HepG2 (cell line): ENCODE measurements at regions not wholly inside any gene's neighbourhood (a gene's known extent, or its start where the extent isn't known, plus 50 kb on each side); places are given as distances from the start of the nearest gene placed in this dataset.

Experiments
- ATAC-seq: fragments of 200-7000 bp; cut with Tn5 transposase; 3 replicates; pipeline ENCODE4 v1.9.1; 2020; ENCODE audit warnings: mild to moderate bottlenecking, moderate library complexity
- BruUV-seq: library from RNA; stranded (reverse); fragments of 400-500 nt; replicated peaks from 2 replicates; lab custom pipeline; 2021; lab: Mats Ljungman, UMichigan
- CTCF ChIA-PET: fragments of 300-600 bp; formaldehyde crosslinking; extraction: SDS; loops from one replicate; lab custom pipeline; 2021; ENCODE audit warnings: low total read pairs, inconsistent platforms, low intra/inter-chr PET ratio; lab: Yijun Ruan, JAX
- POLR2A ChIA-PET: fragments of 350-600 bp; sonication (Branson Sonifier 250); formaldehyde crosslinking; loops from one replicate; lab custom pipeline; 2020; ENCODE audit warnings: antibody characterized with exemption, inconsistent platforms; lab: Yijun Ruan, JAX
- DNase-seq: peaks from one replicate; pipeline ENCODE4 v3.0.0-alpha.2; 2015; ENCODE audit warnings: low spot score
- FAIRE-seq: peaks from 3 replicates; lab custom pipeline; 2011; peaks lifted over from hg19 to GRCh38; lab: Jason Lieb, UNC
- H2AFZ ChIP-seq: one replicate; pipeline ENCODE4 v1.6.1; 2011; ENCODE audit warnings: low read length, inconsistent platforms
- H3K27ac ChIP-seq: fragments of 300-600 bp; 3 replicates; pipeline ENCODE4 v1.8.0; 2011; ENCODE audit warnings: mixed run types, mild to moderate bottlenecking, mixed read lengths, low read length, inconsistent platforms; ENCODE audit not compliant: insufficient read depth; ENCODE audit errors: extremely low read length
- H3K27me3 ChIP-seq, 2 experiments: fragments of 200-600 bp in 1 of 2; 2 replicates in 1 of 2; 3 replicates in 1 of 2; pipeline versions ENCODE4 v1.6.0 to v1.8.0; 2011; ENCODE audit warnings: low read length in 2 of 2, mild to moderate bottlenecking in 2 of 2, moderate library complexity in 2 of 2, inconsistent platforms in 1 of 2; ENCODE audit not compliant: insufficient read depth in 2 of 2, control insufficient read depth in 1 of 2
- H3K36me3 ChIP-seq, 2 experiments: fragments of 200-600 bp in 1 of 2; replicated peaks in 1 of 2; 2 replicates in 1 of 2; 3 replicates in 1 of 2; pipeline versions ENCODE4 v1.5.1 to v1.8.0; 2011; ENCODE audit warnings: low read length in 2 of 2, inconsistent platforms in 1 of 2; ENCODE audit not compliant: insufficient read depth in 2 of 2, control insufficient read depth in 1 of 2
- H3K4me1 ChIP-seq: 2 replicates; pipeline ENCODE4 v1.5.1; 2012; ENCODE audit warnings: low read length, inconsistent platforms; ENCODE audit not compliant: insufficient read depth
- H3K4me2 ChIP-seq: 2 replicates; pipeline ENCODE4 v1.6.0; 2011; ENCODE audit warnings: low read depth, low read length, inconsistent platforms
- H3K4me3 ChIP-seq, 3 experiments: fragments of 200-600 bp in 1 of 3; sonication (generic), shearing (Covaris generic) in 1 of 3; replicated peaks in 1 of 3; 2 replicates each; pipeline ENCODE4 v1.5.1; 2011 to 2016; ENCODE audit warnings: low read length in 3 of 3, inconsistent platforms in 2 of 3, low read depth in 2 of 3, mild to moderate bottlenecking in 2 of 3, control low read depth in 1 of 3, mixed read lengths in 1 of 3; ENCODE audit not compliant: insufficient read depth in 1 of 3
- H3K79me2 ChIP-seq: one replicate; pipeline ENCODE4 v1.6.1; 2011; ENCODE audit warnings: low read length, inconsistent platforms; ENCODE audit not compliant: insufficient read depth
- H3K9ac ChIP-seq: 2 replicates; pipeline ENCODE4 v1.6.0; 2011; ENCODE audit warnings: mild to moderate bottlenecking, low read depth, low read length, inconsistent platforms; ENCODE audit not compliant: insufficient read depth
- H3K9me3 ChIP-seq: 2 replicates; pipeline ENCODE4 v1.5.1; 2012; ENCODE audit warnings: mild to moderate bottlenecking, low read length
- H4K20me1 ChIP-seq: 2 replicates; pipeline ENCODE4 v1.6.0; 2011; ENCODE audit warnings: inconsistent platforms, mild to moderate bottlenecking, low read length, moderate library complexity; ENCODE audit not compliant: insufficient read depth
- AHR ChIP-seq: IDR thresholded peaks from 2 replicates; pipeline ENCODE4 v1.6.1; 2018; ENCODE audit warnings: missing genetic modification reagents, missing compliant biosample characterization
- ARID5B ChIP-seq: IDR thresholded peaks from 2 replicates; pipeline ENCODE4 v1.4.0; 2020; ENCODE audit warnings: mild to moderate bottlenecking, missing genetic modification reagents
- ASH2L ChIP-seq: fragments of 300-600, 200-600 bp; sonication (generic); IDR thresholded peaks from 2 replicates; pipeline ENCODE4 v1.7.0; 2017; ENCODE audit warnings: low read depth, mild to moderate bottlenecking, moderate library complexity, mixed read lengths, low read length; ENCODE audit not compliant: insufficient read length
- ATF1 ChIP-seq: IDR thresholded peaks from 2 replicates; pipeline ENCODE4 v1.6.1; 2016; ENCODE audit warnings: mild to moderate bottlenecking, control low read depth
- GABPA ChIP-seq, 2 experiments: IDR thresholded peaks; 2 replicates each; pipeline ENCODE4 v1.6.1; 2011 to 2016; ENCODE audit warnings: low read depth in 2 of 2, low read length in 1 of 2, missing biosample characterization in 1 of 2, missing genetic modification characterization in 1 of 2
- MIER2 ChIP-seq: IDR thresholded peaks from 2 replicates; pipeline ENCODE4 v1.6.1; 2016; ENCODE audit warnings: missing biosample characterization, missing genetic modification reagents
- NRL ChIP-seq: sonication (generic); formaldehyde crosslinking; IDR thresholded peaks from 2 replicates; pipeline ENCODE4 v1.5.0; 2020; ENCODE audit warnings: missing genetic modification reagents, mild to moderate bottlenecking, moderate library complexity, borderline replicate concordance
- PTBP1 ChIP-seq: fragments of 200-400 bp; formaldehyde crosslinking; IDR thresholded peaks from 2 replicates; pipeline ENCODE4 v1.6.1; 2018; ENCODE audit warnings: low read length, low read depth; ENCODE audit not compliant: poor library complexity, severe bottlenecking
- RBAK ChIP-seq: sonication (generic); formaldehyde crosslinking; IDR thresholded peaks from 2 replicates; pipeline ENCODE4 v1.5.1; 2020; ENCODE audit warnings: mild to moderate bottlenecking, missing genetic modification reagents
- TBP ChIP-seq: sonication (generic); formaldehyde crosslinking; IDR thresholded peaks from 2 replicates; pipeline ENCODE4 v1.5.0; 2020; ENCODE audit warnings: missing genetic modification reagents
- ZFX ChIP-seq: sonication (generic); formaldehyde crosslinking; IDR thresholded peaks from 2 replicates; pipeline ENCODE4 v1.4.0; 2020; ENCODE audit warnings: mild to moderate bottlenecking, low read depth, missing genetic modification reagents, moderate library complexity
- ZNF251 ChIP-seq: sonication (generic); formaldehyde crosslinking; IDR thresholded peaks from 2 replicates; pipeline ENCODE4 v1.9.0; 2021; ENCODE audit warnings: mild to moderate bottlenecking, missing genetic modification reagents
- ZNF333 ChIP-seq: sonication (generic); formaldehyde crosslinking; IDR thresholded peaks from 2 replicates; pipeline ENCODE4 v1.4.0; 2020; ENCODE audit warnings: mild to moderate bottlenecking, missing genetic modification reagents, borderline replicate concordance
- ZNF451 ChIP-seq: sonication (generic); formaldehyde crosslinking; IDR thresholded peaks from 2 replicates; pipeline ENCODE4 v1.5.0; 2020; ENCODE audit warnings: mild to moderate bottlenecking, missing genetic modification reagents
- ZNF605 ChIP-seq: sonication (generic); formaldehyde crosslinking; IDR thresholded peaks from 2 replicates; pipeline ENCODE4 v1.8.0; 2022; ENCODE audit warnings: mild to moderate bottlenecking, missing genetic modification reagents
- ZNF773 ChIP-seq: sonication (generic); formaldehyde crosslinking; IDR thresholded peaks from 2 replicates; pipeline ENCODE4 v1.4.0; 2020; ENCODE audit warnings: missing genetic modification reagents, borderline replicate concordance
- WGBS: methylation state at CpG from one replicate; pipeline ENCODE4 v1.1.6; 2017; ENCODE audit warnings: low lambda C conversion rate; 5-methylcytosine and 5-hydroxymethylcytosine counted together
- in situ Hi-C: cut with HindIII; loops from 2 replicates; pipeline ENCODE4 v1.10.0; 2017; ENCODE audit warnings: low pct_unique_long_range_greater_than_20kb; ENCODE audit not compliant: extremely low pct_ligation_motif_present
- intact Hi-C: fragments of 100-400 bp; cut with micrococcal nuclease; formaldehyde crosslinking; loops from one replicate; pipeline ENCODE4 v1.10.0; 2022; ENCODE audit not compliant: unreplicated experiment
- TF ChIP-seq, protein P1 (sequence below): sonication (generic); formaldehyde crosslinking; IDR thresholded peaks from 2 replicates; pipeline ENCODE4 v1.9.0; 2022; ENCODE audit warnings: missing genetic modification reagents, mild to moderate bottlenecking, borderline replicate concordance
- TF ChIP-seq, protein P2 (sequence below): sonication (generic); formaldehyde crosslinking; IDR thresholded peaks from 2 replicates; pipeline ENCODE4 v1.5.1; 2020; ENCODE audit warnings: mild to moderate bottlenecking, missing genetic modification reagents, borderline replicate concordance

GRCh38 chr17:13181683-13182082 is 163.9 kb upstream of the ELAC2 start (continued):
- no peak for TF ChIP-seq ARID5B (CRISPR knock-in tag)
- no peak for TF ChIP-seq ZNF251 (CRISPR knock-in tag)

GRCh38 chr17:13176436-13176835 is 158.6 kb upstream of the ELAC2 start:
- no peak overlapping the region for H3K9ac ChIP-seq
- ChIA-PET CTCF (no interaction called here), POLR2A (no interaction called here)
- H3K4me3 ChIP-seq: no peak overlapping the region
- H4K20me1 ChIP-seq: no peaks in the 10 kb centered on the region
- H3K27me3 ChIP-seq: no peaks in the 10 kb centered on the region; a peak in 1 of 5 replicates
- no peak overlapping the region for H2AFZ ChIP-seq
- in situ Hi-C loops (no loop called here), intact Hi-C loops (no loop called here)
- TF ChIP-seq ZNF773 (CRISPR knock-in tag): no peak
- TF ChIP-seq ZNF451 (CRISPR knock-in tag): no peak
- TF ChIP-seq GABPA (IDR thresholded peaks at IDR 0.05; ENCODE audit: low read depth, low read length): no peak
- TF ChIP-seq GABPA (CRISPR knock-in tag; IDR thresholded peaks at IDR 0.05; ENCODE audit: low read depth): no peak
- no peak for TF ChIP-seq TBP (CRISPR knock-in tag)
- no peak for TF ChIP-seq ATF1
- TF ChIP-seq NRL: no peak
- TF ChIP-seq, protein P1, sequence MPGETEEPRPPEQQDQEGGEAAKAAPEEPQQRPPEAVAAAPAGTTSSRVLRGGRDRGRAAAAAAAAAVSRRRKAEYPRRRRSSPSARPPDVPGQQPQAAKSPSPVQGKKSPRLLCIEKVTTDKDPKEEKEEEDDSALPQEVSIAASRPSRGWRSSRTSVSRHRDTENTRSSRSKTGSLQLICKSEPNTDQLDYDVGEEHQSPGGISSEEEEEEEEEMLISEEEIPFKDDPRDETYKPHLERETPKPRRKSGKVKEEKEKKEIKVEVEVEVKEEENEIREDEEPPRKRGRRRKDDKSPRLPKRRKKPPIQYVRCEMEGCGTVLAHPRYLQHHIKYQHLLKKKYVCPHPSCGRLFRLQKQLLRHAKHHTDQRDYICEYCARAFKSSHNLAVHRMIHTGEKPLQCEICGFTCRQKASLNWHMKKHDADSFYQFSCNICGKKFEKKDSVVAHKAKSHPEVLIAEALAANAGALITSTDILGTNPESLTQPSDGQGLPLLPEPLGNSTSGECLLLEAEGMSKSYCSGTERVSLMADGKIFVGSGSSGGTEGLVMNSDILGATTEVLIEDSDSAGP (CRISPR knock-in tag): no peak
- no peak for TF ChIP-seq ZNF333
- TF ChIP-seq PTBP1: no peak
- TF ChIP-seq MIER2 (CRISPR knock-in tag): no peak
- TF ChIP-seq ASH2L: no peak
- TF ChIP-seq AHR (CRISPR knock-in tag): no peak
- TF ChIP-seq, protein P2, sequence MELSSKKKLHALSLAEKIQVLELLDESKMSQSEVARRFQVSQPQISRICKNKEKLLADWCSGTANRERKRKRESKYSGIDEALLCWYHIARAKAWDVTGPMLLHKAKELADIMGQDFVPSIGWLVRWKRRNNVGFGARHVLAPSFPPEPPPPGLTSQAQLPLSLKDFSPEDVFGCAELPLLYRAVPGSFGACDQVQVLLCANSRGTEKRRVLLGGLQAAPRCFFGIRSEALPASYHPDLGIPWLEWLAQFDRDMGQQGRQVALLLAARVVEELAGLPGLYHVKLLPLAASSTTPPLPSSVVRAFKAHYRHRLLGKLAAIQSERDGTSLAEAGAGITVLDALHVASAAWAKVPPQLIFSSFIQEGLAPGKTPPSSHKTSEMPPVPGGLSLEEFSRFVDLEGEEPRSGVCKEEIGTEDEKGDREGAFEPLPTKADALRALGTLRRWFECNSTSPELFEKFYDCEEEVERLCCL (CRISPR knock-in tag): no peak
- no peak for TF ChIP-seq RBAK (CRISPR knock-in tag)
- no peak for TF ChIP-seq ZNF605 (CRISPR knock-in tag)
- no peak for TF ChIP-seq ZFX
- FAIRE-seq: no peak
- H3K4me1 ChIP-seq: no peaks in the 10 kb centered on the region
- 16% methylated on average over 4 of the region's 4 CpGs for WGBS
- H3K9me3 ChIP-seq: peaks cover 8% of the 10 kb centered on the region; the same call in 1 of the 2 replicates
- no TSS peak for BruUV-seq
- no peak overlapping the region for H3K4me2 ChIP-seq
- H3K36me3 ChIP-seq: no peaks in the 10 kb centered on the region
- no peak overlapping the region for H3K27ac ChIP-seq
- DNase-seq: no peak
- no peaks in the 10 kb centered on the region for H3K79me2 ChIP-seq
- ATAC-seq: no peak
